GM21367 (cell line): ENCODE measurements at regions not wholly inside any gene's neighbourhood (a gene's known extent, or its start where the extent isn't known, plus 50 kb on each side); places are given as distances from the start of the nearest gene placed in this dataset.
"Not testable (repeated sequence)": the region's sequence is repeated elsewhere in the genome, so short reads cannot be mapped to it uniquely, and the experiment has no call there.

Experiments used
- ATAC-seq: cut with Tn5 transposase; IDR thresholded peaks from one replicate; pipeline ENCODE4 v1.9.1; 2021; ENCODE audit not compliant: unreplicated experiment

DNA sequence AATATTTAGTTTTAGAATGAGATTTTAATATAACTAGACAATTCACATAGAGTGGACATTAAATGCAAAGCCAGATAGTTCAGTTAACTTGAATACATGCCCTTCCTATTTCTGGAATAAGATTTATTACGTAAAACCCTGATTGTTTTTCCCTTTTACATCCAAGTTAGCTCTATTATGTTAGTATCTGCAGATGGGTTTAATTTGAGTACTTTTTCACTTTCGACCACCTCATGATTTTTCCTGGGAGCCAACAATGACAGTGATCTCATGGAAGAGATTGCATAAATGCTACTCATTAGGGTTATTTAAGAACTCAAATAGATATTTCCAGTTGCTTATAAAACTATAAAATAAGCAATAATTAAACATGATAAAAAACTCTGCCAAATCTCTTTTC is 199.4 kb upstream of the PTGFR start:
- ATAC-seq = no peak

DNA sequence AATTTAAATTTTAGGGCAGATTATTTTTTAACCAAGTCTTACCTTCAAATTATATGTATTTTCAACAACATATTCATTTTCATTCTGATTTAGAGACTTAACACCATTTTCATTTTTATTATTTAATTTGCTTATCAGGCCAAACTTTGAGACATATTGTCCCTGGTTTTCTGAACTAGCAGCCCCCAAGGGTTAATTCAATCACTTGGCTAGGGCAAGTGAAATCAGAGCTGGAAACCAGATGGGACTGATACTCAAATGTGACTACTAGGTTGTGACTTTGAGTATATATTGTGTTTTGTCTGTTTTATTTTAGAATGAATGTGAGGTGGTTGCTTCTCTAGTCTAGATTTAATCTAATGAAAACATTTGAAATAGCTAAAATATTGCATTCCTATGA is 198.9 kb upstream of the PTGFR start:
- ATAC-seq = no peak

DNA sequence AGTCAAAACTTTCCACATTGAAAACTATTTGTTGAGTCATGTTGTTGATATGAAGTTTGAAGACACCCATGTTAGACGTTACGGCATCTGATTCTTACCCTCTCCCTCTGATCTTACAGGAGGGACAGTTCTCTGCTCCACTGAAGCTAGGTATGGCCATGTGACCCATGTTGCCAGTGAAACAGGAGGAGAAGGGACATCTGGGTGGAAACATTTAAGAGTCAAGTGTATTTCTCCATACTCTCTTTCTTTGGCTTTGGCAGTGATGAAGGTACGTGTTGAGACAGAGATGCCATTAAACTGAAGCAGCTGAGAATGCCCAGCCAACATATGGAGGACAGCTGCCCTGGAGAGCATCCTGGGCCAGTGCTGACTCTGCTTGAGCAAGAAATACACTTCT is 198.4 kb upstream of the PTGFR start:
- ATAC-seq = no peak

DNA sequence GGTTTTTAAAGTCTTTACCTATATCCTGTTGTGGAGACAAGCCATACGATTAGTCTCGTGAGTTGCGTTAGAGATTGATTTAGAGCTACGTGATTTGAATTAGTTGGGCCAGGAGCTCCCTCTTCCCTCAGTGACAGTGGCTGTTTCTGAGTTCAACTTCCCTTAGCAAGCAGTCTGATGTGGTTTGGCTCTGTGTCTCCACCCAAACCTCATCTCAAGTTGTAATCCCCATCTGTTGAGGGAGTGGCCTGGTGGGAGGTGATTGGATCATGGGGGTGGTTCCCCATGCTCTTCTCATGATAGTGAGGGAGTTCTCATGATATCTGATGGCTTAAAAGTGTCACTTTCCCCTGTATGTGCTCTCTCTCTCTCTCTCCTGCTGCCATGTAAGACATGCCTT is 192.9 kb upstream of the PTGFR start:
- ATAC-seq = no peak

DNA sequence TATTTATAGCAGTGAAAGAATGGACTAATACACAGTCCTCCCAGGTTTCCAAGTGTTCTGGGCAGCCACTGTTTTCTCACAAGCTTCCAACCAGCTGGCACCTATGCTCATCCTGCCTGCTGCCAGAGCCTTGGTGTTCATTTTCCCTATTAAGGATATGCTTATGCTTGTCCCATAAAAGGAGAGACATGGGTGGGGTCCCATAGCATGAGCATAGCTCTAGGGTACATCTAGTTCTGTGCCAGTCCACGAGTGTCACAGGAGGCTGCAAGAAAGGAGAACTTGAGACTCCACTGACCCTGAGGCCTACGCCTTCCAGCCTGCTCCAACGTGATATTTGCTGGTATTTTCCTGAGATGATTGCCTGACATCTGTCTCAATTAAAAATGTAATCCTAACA is 192.4 kb upstream of the PTGFR start:
- ATAC-seq = no peak

DNA sequence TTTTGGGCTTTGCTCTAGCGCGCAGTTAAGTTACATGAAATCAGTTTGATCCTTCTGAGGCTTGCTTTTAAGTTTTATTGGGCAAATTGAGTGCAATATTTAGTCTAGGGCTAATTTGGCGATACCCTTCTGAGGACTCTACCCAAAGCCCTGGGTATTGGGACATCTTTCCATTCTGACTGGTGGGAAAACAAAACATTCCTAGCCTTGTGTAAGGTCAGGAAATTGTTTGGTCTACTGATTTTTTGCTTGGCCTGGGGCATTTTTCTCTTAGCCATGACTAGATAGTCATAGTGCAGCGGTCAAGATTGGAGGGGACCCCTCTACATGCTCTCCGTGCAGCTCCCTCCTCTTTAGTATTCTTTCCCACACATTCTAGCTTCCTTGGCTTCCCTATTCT is 189.6 kb upstream of the PTGFR start:
- ATAC-seq = no peak

DNA sequence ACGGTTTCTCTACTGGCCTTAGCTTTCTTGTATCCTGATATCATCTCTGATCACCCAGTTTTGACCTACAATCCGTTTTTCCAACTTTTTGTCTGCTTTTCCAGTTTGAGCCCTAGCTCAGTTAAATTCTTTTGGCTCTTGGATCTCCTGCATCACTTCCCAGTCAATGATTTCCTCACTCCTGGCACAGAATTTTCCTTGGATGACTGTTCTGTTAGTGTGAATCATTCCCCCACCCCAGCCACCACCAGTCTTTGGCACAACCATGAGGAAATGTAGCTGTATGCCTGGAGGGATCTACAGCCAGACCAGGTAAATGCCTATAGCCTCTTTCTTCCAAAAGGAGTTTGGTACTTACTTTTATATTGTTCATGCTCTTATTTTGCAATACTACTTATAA is 187.2 kb upstream of the PTGFR start:
- no peak for ATAC-seq

DNA sequence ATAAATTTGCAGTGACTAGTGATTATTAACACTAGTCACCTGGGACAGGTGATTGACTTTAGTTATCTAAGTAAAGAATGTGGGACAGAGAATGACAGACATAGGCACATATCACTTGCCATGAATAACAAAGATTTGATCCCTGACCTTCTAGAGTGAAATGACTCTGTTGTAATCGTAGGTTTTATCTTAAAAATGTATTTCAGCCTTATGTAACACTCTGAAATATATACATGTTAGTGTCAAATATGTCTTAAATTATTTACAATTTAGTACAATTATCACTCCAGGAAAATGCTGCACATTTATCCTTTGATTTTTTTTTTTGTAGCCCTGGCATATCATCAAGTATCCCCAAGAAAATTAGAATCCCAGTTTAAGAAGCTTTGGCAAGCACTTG is 186.4 kb upstream of the PTGFR start:
- ATAC-seq = no peak

DNA sequence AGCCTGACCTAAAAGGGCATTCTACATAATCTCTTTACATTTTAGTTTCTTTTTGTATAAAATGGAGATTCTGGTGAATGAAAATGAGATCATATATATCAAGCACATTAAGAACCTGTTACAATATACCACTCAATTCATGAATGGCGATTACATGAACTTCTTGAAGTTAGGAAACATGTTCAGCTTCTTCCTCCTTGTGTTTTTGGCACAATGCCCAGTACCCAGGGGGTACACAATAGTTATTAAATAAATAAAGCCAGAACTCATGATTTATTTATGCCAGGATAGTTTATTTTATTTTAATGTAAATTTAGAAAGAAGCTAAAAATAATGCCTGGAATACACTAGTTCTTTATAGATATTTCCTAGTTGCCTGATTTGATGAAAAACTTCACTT is 186.0 kb upstream of the PTGFR start:
- no peak for ATAC-seq

DNA sequence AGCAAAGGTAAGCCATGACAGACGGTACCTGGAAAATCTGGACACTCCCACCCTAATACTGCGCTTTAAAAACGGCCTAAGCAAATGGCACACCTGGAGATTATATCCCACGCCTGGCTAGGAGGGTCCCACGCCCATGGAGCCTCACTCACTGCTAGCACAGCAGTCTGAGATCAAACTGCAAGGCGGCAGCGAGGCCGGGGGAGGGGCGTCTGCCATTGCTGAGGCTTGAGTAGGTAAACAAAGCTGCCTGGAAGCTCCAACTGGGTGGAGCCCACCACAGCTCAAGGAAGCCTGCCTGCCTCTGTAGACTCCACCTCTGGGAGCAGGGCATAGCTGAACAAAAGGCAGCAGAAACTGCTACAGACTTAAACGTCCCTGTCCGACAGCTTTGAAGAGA is 180.5 kb upstream of the PTGFR start:
- ATAC-seq = not testable (repeated sequence)

DNA sequence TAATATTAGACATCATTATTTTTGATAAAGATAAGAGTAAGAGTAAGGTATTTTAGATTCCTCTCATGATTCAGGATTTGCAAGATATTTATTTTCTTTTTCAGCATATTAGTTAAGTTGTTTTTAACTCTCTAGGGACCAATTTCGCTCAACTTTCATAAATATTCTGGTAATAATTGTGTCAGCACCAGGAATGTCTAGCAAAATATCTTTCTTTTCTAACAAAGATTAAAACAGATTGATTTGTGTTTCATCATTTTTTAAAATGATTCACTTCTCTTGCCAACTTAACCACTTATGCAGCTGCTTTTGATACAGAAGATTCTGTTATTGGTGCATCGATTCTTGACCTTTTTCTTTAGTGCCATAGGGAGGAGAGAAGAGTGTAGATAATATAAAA is 172.8 kb upstream of the PTGFR start:
- ATAC-seq = no peak

DNA sequence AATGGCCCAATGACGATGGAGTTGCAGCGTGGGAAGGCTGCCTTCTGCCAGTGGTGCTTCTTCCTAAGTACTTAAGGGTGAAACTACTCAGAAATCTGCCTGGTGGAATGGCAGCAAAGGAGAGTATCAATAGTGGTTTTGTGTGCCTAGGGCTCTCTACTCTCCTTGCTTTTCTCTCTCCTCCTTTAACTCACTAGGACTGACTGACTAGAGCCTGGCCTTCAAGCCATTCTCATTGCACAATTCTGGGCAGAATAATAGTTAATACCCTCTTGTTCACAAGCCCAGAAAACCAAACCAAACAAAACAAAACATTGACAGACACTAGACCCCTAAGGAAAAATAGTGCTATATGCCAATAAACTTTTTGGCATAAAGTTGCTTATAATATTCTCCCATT is 171.2 kb upstream of the PTGFR start:
- no peak for ATAC-seq

DNA sequence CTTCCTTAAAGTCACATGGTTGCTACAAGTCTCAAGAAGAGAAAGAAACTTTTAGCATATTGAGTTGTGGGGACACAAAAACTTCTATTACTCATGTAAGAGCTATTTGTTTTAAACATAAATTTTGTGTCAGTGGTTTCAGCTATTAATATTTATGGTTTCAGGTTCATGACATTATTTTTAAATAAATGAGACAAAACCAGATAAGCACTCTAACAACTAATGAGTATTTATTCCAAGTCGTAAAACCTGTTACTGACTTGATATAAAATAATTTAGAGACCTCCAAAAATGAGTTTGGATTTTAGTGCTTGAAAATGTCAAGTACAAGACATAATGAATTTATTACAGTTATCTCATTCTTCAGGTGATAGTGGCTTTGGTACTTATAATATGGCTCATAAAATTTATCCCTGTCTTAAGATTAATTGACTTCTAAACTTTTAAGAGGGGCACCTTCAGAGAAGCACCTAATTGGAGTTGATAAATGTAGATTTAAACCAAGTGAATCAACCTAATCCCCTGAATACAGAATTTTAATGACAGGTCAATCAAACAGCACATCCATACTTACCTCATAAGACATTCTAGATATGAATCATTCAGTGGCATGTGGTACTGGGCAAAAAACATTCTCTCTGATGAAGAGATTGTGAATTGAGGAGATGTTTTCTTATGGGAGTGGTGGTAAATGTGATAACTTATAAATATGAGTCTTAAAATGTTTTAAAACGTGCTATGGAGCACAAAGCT is 167.7 kb upstream of the PTGFR start:
- ATAC-seq = no peak

DNA sequence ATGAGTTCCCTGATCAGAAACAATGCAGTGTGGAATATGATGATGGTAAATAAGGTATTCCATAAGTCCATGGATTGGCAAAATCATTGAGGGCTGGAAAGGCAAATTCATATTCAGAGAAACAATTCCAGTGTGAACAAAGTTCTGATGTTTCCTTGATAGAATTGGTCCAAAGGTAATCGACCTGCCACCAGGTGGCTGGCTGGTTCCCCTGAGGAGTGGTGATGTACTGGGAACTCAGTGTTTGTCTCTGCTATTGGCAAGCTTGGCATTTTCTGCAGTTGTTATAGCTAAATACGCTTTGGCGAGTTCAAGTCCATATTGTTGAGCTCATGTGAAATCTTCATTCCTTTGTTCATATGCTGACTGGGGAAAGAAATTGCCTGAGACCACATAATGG is 165.5 kb upstream of the PTGFR start:
- no peak for ATAC-seq

DNA sequence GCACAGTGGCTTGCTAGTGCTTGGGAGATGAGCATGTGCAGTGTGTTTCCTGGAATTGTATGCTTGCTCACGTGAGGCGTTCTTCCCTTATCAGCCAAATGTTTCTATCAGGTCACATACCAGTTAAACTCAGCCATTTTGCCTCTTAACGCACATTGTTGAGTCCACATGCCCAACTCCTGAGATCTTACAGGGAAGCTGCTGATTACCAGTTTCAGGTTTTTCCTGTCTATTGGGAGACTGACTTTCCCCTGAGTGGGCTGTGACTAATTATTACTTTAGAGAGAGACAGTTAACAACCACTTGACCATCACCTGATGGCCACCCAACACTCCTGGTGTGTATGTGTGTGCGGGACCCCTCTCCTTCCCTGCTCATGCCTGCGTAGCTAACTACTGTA is 161.3 kb upstream of the PTGFR start:
- no peak for ATAC-seq

DNA sequence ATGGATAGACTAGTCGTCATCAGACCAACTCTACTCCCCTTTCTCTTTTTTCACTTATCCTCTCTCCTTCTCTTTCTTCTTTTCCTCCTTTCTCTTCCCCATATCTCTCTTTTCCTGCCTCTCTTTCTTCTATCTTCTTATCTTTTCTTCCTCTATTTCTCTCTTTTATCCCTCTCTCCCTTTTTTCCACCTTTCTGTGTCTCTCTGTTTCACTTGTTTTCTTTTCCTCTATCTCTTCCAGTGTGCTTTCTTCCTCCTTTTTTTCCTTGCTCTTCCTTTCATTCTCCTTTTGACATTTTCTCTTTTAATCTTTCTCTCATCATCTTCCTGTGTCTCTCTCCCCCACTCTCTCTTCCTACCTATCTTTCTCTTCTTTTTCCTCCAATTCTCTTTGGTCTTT is 159.0 kb upstream of the PTGFR start:
- ATAC-seq = no peak

DNA sequence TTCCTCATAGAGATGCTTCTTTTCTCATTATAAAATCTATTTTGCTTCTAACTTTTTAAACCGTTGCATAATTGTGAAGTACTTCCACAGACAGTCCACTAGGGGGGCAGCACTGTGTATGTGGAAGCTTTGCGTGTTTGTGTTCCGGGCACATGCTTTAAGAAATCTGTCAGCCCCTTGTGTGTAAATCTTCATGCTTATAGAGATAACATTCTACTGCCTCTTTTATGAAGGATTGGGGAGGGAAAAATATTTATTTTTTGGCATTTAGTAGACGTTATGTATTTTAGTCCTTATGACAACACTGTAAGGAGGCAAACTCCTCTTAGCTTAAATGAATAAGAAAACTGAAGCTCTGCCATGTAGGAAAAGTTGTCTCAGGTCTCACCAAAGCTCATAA is 157.3 kb upstream of the PTGFR start:
- peak; percentile 97 for ATAC-seq

DNA sequence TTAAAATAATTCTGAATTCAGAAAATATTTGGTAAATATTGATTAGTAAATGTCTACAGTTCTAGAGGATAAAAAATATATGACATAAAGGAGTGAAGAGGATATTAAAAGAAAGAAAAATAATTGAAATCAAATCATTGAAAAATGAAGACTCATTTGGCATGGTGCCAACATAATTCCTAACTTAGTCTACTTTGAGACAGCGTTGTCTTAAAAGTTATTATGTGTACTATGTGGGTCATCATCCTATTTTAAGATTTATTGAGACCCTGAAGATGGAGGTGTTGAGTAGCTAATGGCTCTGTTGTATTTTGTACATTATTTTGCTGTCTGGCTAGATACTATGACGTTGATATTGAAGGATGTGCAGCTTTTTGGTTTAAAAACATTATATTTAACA is 156.7 kb upstream of the PTGFR start:
- no peak for ATAC-seq

DNA sequence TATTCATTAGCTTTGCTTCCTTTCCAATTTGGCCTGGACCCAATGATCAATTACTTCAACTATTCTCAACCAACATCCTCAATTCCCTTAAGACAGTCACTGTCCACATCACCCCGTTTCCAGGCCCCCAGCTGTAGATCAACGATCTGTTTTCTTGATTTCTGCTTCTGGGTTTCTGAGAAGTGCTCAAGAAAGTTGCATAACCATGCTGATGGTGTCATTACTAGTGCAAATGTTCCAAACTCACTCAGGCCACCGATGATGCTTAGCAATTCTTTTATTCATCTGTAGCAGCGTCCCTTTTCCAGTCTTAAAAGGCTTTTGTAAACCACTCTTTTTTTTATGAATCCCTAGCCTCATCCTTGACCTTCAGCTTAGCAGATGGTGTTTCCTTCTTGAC is 155.8 kb upstream of the PTGFR start:
- ATAC-seq = no peak

DNA sequence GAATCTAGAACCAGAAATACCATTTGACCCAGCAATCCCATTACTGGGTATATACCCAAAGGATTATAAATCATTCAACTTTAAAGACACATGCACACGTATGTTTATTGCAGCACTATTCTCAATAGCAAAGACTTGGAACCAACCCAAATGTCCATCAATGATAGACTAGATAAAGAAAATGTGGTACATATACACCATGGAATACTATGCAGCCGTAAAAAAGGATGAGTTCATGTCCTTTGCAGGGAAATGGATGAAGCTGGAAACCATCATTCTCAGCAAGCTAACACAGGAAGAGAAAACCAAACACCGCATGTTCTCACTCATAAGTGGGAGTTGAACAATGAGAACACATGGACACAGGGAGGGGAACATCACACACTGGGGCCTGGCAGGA is 154.0 kb upstream of the PTGFR start:
- not testable (repeated sequence) for ATAC-seq

DNA sequence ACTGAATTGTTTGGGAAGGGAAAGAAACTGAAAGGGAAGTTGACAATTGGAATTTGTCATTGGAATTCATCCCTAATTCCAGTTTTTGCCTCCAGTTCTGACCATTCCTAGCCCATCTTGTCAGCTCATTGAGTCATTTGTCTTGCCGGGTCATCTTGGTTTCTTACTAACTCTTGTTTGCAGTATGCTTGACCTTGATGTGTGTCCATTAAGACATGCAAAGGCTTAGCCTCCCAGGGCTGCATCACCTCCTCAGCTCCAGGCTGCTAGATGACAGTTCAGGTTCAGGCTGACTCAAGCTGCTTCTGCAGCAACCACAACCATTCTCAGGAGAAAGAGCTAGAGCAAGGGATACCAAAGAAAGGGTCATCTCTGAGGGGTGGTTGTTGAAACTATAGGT is 151.3 kb upstream of the PTGFR start:
- ATAC-seq = no peak

DNA sequence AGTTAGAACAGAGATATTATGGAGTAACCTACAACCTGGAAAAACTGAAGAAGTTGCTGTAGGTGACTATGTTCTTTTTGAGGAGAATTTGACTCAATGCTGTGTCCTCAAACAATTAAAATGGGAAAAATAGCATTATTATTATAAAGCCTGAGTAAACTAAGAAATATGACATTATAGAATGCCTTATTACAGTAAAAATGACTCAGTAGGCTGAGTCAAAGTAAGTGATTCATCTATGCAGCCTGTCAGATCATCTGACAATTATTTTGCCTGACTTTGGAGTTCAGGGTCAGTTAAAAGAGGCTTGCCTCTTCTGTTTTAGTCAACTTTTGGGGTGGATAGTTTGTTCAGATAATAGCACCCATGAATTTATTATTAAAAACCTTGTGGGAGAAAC is 150.8 kb upstream of the PTGFR start:
- ATAC-seq = no peak

DNA sequence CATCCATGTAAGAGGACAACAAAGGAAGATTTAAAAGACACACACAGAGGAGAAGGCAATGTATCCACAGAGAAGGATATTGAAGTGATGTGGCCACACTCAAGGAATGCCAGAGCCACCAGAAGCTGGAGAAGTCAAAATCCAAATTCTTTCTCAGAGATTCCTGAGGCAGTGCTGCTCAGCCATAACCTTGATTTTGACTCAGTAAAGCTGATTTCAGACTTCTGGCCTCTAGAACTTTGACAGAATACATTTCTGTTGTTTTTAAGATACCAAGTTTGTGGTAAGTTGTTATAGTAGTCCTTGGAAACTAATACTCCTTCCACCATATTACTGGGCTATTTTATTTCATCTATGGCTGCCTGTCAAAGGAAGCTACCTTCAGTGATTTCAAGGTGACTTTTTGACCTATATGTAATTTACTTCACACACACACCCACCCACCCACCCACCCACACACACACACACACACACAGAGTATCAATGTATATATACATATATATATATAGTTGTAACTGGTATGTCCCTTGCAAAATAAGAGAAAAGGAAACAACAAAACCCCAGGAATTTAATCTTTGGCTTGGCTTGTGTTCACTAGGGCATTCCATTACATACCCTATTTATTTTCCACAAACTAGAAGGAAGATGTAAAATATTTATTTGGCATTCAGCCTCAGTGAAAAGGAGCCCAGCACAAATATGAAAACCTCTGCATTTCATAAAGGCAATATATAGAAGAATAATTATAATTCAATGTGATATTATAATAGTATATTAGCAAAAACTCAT is 142.1 kb upstream of the PTGFR start:
- ATAC-seq = no peak
